MM.1S (cell line): ENCODE measurements at regions not wholly inside any gene's neighbourhood (a gene's known extent, or its start where the extent isn't known, plus 50 kb on each side); places are given as distances from the start of the nearest gene placed in this dataset.

Experiments
- CTCF ChIP-seq: fragments of 300-600 bp; sonication (generic); IDR thresholded peaks from 2 replicates; pipeline ENCODE4 v1.5.1; 2016; ENCODE audit warnings: antibody characterized with exemption, low read length, mixed read lengths
- EZH2 ChIP-seq: fragments of 300-600 bp; sonication (generic); optimal IDR thresholded peaks from 2 replicates; pipeline ENCODE3; 2017; ENCODE audit warnings: low read depth, mild to moderate bottlenecking, antibody characterized with exemption, low read length, mixed read lengths
- EZH2phosphoT487 ChIP-seq: fragments of 300-600 bp; sonication (generic); IDR thresholded peaks from 2 replicates; pipeline ENCODE4 v1.6.1; 2018; ENCODE audit warnings: antibody characterized with exemption, low read length

GRCh38 chr2:21469564-21469963 is 345.8 kb downstream of the TDRD15 start:
- no peak for TF ChIP-seq CTCF
- TF ChIP-seq EZH2: no peak
- TF ChIP-seq EZH2phosphoT487: no peak
